Ascending aorta (tissue), 2 donors: ENCODE measurements at regions not wholly inside any gene's neighbourhood (a gene's known extent, or its start where the extent isn't known, plus 50 kb on each side); places are given as distances from the start of the nearest gene placed in this dataset.

Experiments
- DNase-seq, 2 donors: peaks; one replicate each; pipeline ENCODE4 v3.0.0-alpha.2; 2019; ENCODE audit warnings: low spot score in 2 of 2
- H3K27ac ChIP-seq, 2 donors: fragments of 200-600 bp; sonication (generic); one replicate each; pipeline ENCODE4 v1.5.1; 2016 to 2017; ENCODE audit warnings: mild to moderate bottlenecking in 1 of 2
- H3K27me3 ChIP-seq: fragments of 200-600 bp; sonication (generic); one replicate; pipeline ENCODE4 v1.5.1; 2017
- H3K36me3 ChIP-seq, 2 donors: fragments of 200-600 bp; sonication (generic); one replicate each; pipeline ENCODE4 v1.5.1; 2016
- H3K4me1 ChIP-seq, 2 donors: fragments of 200-600 bp; sonication (generic); one replicate each; pipeline ENCODE4 v1.5.1; 2016 to 2017; ENCODE audit warnings: mild to moderate bottlenecking in 1 of 2
- H3K4me3 ChIP-seq, 2 donors: fragments of 200-600 bp; sonication (generic); one replicate each; pipeline ENCODE4 v1.5.1; 2016 to 2017; ENCODE audit warnings: mild to moderate bottlenecking in 1 of 2
- H3K9me3 ChIP-seq, 2 donors: fragments of 200-600 bp; sonication (generic); one replicate each; pipeline ENCODE4 v1.5.1; 2016
- intact Hi-C: fragments of 100-400 bp; cut with DNase I; formaldehyde crosslinking; loops from one replicate; pipeline ENCODE4 v1.15.1; 2023
- TF ChIP-seq, protein P1 (sequence below), 3 experiments: fragments of 200-600 bp in 2 of 3; fragments of 450-650 bp in 1 of 3; sonication (generic) in 2 of 3; IDR thresholded peaks; one replicate each; pipeline ENCODE4 v1.5.1; 2016 to 2019; ENCODE audit warnings: antibody characterized with exemption in 3 of 3, mild to moderate bottlenecking in 1 of 3, moderate library complexity in 1 of 3

DNA sequence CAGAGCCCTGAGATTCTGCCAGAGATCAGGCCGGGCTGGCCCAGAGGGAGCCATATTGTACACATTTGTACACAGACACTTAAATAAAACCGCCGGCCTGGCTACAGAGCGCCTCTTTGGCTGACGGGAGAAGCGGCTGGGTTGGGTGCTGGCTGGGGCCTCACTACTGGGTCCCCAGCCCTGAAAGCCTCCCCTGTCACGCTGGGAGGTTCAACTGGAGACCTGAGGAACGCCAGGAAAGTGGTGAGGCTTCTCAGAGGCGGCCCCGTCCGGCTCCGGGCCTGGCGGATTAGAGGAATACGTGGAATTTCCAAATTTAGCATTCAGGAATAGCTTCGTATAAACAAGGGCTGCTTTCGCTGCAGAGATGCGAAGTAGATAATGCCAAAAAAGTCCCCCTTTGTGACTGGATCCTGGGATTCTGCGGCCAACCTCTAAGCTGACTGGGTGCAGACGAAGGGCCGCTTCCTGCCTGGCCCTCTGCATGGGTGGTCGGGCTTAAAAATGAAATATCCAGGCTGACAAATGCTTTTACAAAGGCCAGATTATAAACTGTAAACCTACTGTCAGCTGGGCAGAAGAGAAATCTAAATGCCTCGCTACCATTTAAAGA, 252.4 kb downstream of the IRF8 start:
- Histone ChIP-seq H3K27me3 (no peaks in the 10 kb centered on the region), H3K4me3 (no peak overlapping the region)
- DNase-seq, result no peak

DNA sequence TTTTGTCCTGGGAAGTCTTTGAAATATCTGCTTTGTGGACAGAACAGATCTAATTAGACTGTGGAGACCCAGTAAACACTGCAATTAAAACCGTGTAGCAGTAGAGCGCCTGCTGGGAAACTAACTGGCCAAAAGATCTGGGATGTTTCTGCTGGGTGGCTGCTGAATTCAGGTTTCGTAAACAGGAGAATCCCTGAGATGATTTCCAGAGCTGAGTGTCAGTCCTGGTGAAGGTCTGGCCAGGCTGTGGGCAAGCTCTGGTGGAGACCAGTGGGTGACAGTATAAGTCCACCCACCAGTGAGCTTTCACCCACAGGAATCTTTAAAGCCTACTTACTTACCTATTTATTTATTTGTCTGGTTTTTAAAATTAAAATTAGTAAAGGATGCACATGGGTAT, 257.2 kb downstream of the IRF8 start:
- no peak overlapping the region for H3K27ac ChIP-seq
- intact Hi-C loops, result no loop called here

More for the DNA sequence above, 252.4 kb downstream of the IRF8 start:
- Histone ChIP-seq H3K27ac (no peak overlapping the region), H3K36me3 (no peaks in the 10 kb centered on the region), H3K9me3 (no peaks in the 10 kb centered on the region), H3K4me1 (no peaks in the 10 kb centered on the region)
- intact Hi-C loops, result no loop called here
- TF ChIP-seq, protein P1, sequence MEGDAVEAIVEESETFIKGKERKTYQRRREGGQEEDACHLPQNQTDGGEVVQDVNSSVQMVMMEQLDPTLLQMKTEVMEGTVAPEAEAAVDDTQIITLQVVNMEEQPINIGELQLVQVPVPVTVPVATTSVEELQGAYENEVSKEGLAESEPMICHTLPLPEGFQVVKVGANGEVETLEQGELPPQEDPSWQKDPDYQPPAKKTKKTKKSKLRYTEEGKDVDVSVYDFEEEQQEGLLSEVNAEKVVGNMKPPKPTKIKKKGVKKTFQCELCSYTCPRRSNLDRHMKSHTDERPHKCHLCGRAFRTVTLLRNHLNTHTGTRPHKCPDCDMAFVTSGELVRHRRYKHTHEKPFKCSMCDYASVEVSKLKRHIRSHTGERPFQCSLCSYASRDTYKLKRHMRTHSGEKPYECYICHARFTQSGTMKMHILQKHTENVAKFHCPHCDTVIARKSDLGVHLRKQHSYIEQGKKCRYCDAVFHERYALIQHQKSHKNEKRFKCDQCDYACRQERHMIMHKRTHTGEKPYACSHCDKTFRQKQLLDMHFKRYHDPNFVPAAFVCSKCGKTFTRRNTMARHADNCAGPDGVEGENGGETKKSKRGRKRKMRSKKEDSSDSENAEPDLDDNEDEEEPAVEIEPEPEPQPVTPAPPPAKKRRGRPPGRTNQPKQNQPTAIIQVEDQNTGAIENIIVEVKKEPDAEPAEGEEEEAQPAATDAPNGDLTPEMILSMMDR (IDR thresholded peaks at IDR 0.05), result no peak

GRCh38 chr16:86157616-86158247, 258.8 kb downstream of the IRF8 start:
- Histone ChIP-seq H3K27me3 (no peaks in the 10 kb centered on the region), H3K4me1 (no peaks in the 10 kb centered on the region), H3K9me3 (no peaks in the 10 kb centered on the region), H3K4me3 (no peak overlapping the region), H3K27ac (no peak overlapping the region), H3K36me3 (no peaks in the 10 kb centered on the region)
- DNase-seq, result no peak
- TF ChIP-seq, protein P1 (IDR thresholded peaks at IDR 0.05), result no peak
- intact Hi-C loops, result no loop called here

More for the DNA sequence above, 257.2 kb downstream of the IRF8 start:
- no peak for DNase-seq
- Histone ChIP-seq H3K4me1 (no peaks in the 10 kb centered on the region), H3K4me3 (no peak overlapping the region), H3K9me3 (no peaks in the 10 kb centered on the region), H3K27me3 (no peaks in the 10 kb centered on the region), H3K36me3 (no peaks in the 10 kb centered on the region)
- TF ChIP-seq, protein P1 (IDR thresholded peaks at IDR 0.05), result no peak

DNA sequence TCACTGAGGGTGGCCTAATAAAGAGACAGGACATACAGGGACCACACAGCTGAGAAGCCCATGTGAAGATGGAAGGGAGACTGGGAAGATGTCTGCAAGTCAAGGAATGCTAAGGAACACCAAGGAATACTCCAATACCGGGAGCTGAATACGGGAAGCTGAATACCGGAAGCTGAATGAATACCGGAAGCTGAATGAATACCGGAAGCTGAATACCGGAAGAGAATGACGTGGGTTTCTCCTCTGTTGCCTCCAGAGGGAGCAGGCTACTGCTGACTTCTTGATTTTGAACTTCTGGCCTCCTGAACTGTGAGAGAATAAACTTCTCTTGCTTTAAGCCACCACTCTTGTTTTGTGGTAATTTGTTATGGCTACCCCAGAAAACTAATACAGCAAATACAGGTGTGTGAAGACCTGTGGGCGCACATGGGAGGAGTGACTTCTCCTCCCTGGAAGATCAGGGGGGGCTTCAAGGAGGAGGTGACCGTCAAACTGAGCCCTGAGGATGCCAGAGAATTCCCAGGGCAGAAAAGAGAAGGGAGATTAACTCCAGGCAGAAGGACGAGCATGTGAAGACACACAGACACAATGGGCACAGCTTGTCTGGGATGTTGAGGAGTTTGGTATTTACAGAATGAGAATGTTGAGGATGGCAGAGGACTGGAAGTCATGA, 259.9 kb downstream of the IRF8 start:
- no peak overlapping the region for H3K27ac ChIP-seq

GRCh38 chr16:86165479-86165878, 266.5 kb downstream of the IRF8 start:
- H3K27me3 ChIP-seq, result no peaks in the 10 kb centered on the region
- H3K27ac ChIP-seq, result no peak overlapping the region
- intact Hi-C loops, result no loop called here
- no peaks in the 10 kb centered on the region for H3K36me3 ChIP-seq
- no peak for DNase-seq
- peaks cover 0 to 6% of the 10 kb centered on the region in 2 donors for H3K9me3 ChIP-seq
- TF ChIP-seq, protein P1 (IDR thresholded peaks at IDR 0.05), result no peak
- H3K4me1 ChIP-seq, result no peaks in the 10 kb centered on the region
- no peak overlapping the region for H3K4me3 ChIP-seq

More for the DNA sequence above, 259.9 kb downstream of the IRF8 start:
- H3K4me3 ChIP-seq, result no peak overlapping the region
- TF ChIP-seq, protein P1 (IDR thresholded peaks at IDR 0.05), result no peak
- no peak for DNase-seq
- intact Hi-C loops, result no loop called here
- H3K4me1 ChIP-seq, result no peaks in the 10 kb centered on the region
- H3K27me3 ChIP-seq, result no peaks in the 10 kb centered on the region
- H3K36me3 ChIP-seq, result no peaks in the 10 kb centered on the region
- H3K9me3 ChIP-seq, result no peaks in the 10 kb centered on the region
